CD8-positive, alpha-beta memory T cell (primary cell): ENCODE measurements at regions not wholly inside any gene's neighbourhood (a gene's known extent, or its start where the extent isn't known, plus 50 kb on each side); places are given as distances from the start of the nearest gene placed in this dataset.
"Not testable (repeated sequence)": the region's sequence is repeated elsewhere in the genome, so short reads cannot be mapped to it uniquely, and the experiment has no call there.

ENCODE experiments used
- CTCF ChIA-PET: fragments of 350-600 bp; sonication (Branson Sonifier 250); formaldehyde crosslinking; loops from one replicate; lab custom pipeline; 2021; ENCODE audit warnings: antibody characterized with exemption; lab: Charles Lee
- POLR2A ChIA-PET: fragments of 350-600 bp; sonication (Branson Sonifier 250); formaldehyde crosslinking; loops from one replicate; lab custom pipeline; 2021; ENCODE audit warnings: antibody characterized with exemption; lab: Charles Lee
- DNase-seq, 5 donors: peaks; one replicate each; pipeline versions ENCODE4 v3.0.0 to v3.0.0-alpha.2; 2020 to 2022; ENCODE audit warnings: mixed read lengths in 1 of 5
- H3K27ac ChIP-seq: one replicate; pipeline ENCODE4 v1.7.0; 2013; ENCODE audit warnings: low read depth, mild to moderate bottlenecking, low read length, moderate library complexity
- H3K27me3 ChIP-seq: 2 replicates; pipeline ENCODE4 v1.7.0; 2013; ENCODE audit warnings: low read length, mild to moderate bottlenecking; ENCODE audit not compliant: insufficient read depth, poor library complexity, severe bottlenecking
- H3K36me3 ChIP-seq: 2 replicates; pipeline ENCODE4 v1.7.0; 2013; ENCODE audit warnings: mild to moderate bottlenecking, low read length, moderate library complexity; ENCODE audit not compliant: insufficient read depth
- H3K4me1 ChIP-seq: 2 replicates; pipeline ENCODE4 v1.7.0; 2013; ENCODE audit warnings: mild to moderate bottlenecking, low read length, moderate library complexity; ENCODE audit not compliant: insufficient read depth
- H3K4me3 ChIP-seq: 2 replicates; pipeline ENCODE4 v1.7.0; 2013; ENCODE audit warnings: mild to moderate bottlenecking, low read length
- H3K9me3 ChIP-seq: 2 replicates; pipeline ENCODE4 v1.7.0; 2013; ENCODE audit warnings: mild to moderate bottlenecking, low read length
- H3K27ac Mint-ChIP-seq, 8 donors: one replicate each; pipeline ENCODE4 v1.8.0; 2020 to 2021; ENCODE audit warnings: mixed read lengths in 8 of 8, mild to moderate bottlenecking in 6 of 8, inconsistent platforms in 3 of 8, moderate library complexity in 3 of 8
- H3K27me3 Mint-ChIP-seq, 2 donors: one replicate each; pipeline ENCODE4 v1.8.0; 2020 to 2021; ENCODE audit warnings: mixed read lengths in 2 of 2, mild to moderate bottlenecking in 1 of 2, moderate library complexity in 1 of 2
- H3K36me3 Mint-ChIP-seq, 3 donors: one replicate each; pipeline ENCODE4 v1.8.0; 2020 to 2021; ENCODE audit warnings: mixed read lengths in 3 of 3, inconsistent platforms in 1 of 3, mild to moderate bottlenecking in 1 of 3
- H3K4me1 Mint-ChIP-seq, 3 donors: one replicate each; pipeline ENCODE4 v1.8.0; 2020 to 2021; ENCODE audit warnings: mixed read lengths in 3 of 3, inconsistent platforms in 1 of 3, mild to moderate bottlenecking in 1 of 3
- H3K4me3 Mint-ChIP-seq, 7 donors: one replicate each; pipeline ENCODE4 v1.8.0; 2020 to 2021; ENCODE audit warnings: mixed read lengths in 7 of 7, mild to moderate bottlenecking in 6 of 7, moderate library complexity in 4 of 7, inconsistent platforms in 2 of 7
- H3K9me3 Mint-ChIP-seq, 5 donors: one replicate each; pipeline ENCODE4 v1.8.0; 2020 to 2022; ENCODE audit warnings: mixed read lengths in 5 of 5, mild to moderate bottlenecking in 3 of 5, moderate library complexity in 2 of 5, inconsistent platforms in 1 of 5

- H3K27me3 Mint-ChIP-seq, H3K36me3 ChIP-seq, H3K27me3 ChIP-seq, H3K27ac ChIP-seq, H3K27ac Mint-ChIP-seq, H3K9me3 Mint-ChIP-seq, CTCF ChIA-PET, H3K36me3 Mint-ChIP-seq, H3K9me3 ChIP-seq, H3K4me3 Mint-ChIP-seq, H3K4me3 ChIP-seq, DNase-seq, POLR2A ChIA-PET: not testable (repeated sequence)
- peaks cover 6 to 11% (median 7%) of the 10 kb centered on the region in 3 donors for H3K4me1 Mint-ChIP-seq
- H3K4me1 ChIP-seq = peaks cover 11% of the 10 kb centered on the region
These were observed 58.1 kb upstream of the MRPS9 start for GRCh38 chr2:104979786-104980185.

DNA sequence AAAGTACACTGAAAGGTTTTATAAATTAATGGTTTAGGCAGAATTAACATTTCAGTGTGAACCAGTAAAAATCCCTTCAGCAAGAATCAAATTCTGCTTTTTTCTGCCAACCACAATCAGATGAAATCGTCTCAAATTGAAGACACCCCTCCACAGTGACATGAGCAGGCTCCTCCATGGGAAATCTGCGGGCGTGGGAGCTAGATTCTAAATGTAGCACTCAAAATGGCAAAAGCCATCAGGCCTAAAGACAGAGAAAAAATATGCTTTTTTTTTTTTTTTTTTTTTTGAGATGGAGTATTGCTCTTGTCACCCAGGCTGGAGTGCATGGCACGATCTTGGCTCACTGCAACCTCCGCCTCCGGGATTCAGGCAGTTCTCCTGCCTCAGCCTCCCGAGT lies 55.8 kb upstream of the MRPS9 start:
- Histone ChIP-seq H3K4me3 (no peak overlapping the region), H3K36me3 (no peaks in the 10 kb centered on the region), H3K9me3 (no peaks in the 10 kb centered on the region), H3K27ac (no peak overlapping the region), H3K4me1 (peaks cover 6% of the 10 kb centered on the region), H3K27me3 (no peaks in the 10 kb centered on the region)
- Mint-ChIP-seq H3K4me1 (peaks cover 0 to 4% (median 0%) of the 10 kb centered on the region in 3 donors), H3K36me3 (peaks cover 0 to 10% (median 0%) of the 10 kb centered on the region in 3 donors), H3K4me3 (no peak overlapping the region), H3K27ac (no peak overlapping the region), H3K9me3 (no peaks in the 10 kb centered on the region), H3K27me3 (peaks cover 6 to 13% of the 10 kb centered on the region in 2 donors)
- CTCF ChIA-PET = no interaction called here
- POLR2A ChIA-PET = no interaction called here
- DNase-seq = no peak
